Tibial nerve (tissue), 4 donors: ENCODE measurements at regions not wholly inside any gene's neighbourhood (a gene's known extent, or its start where the extent isn't known, plus 50 kb on each side); places are given as distances from the start of the nearest gene placed in this dataset.

Experiments used
- EP300 ChIP-seq, 2 donors: sonication (generic); formaldehyde crosslinking; IDR thresholded peaks; one replicate each; pipeline ENCODE4 v1.6.1; 2017; ENCODE audit warnings: antibody characterized with exemption in 2 of 2, mild to moderate bottlenecking in 1 of 2
- POLR2A ChIP-seq, 2 donors: fragments of 450-650 bp; IDR thresholded peaks; one replicate each; pipeline ENCODE4 v1.6.1; 2017; ENCODE audit warnings: antibody characterized with exemption in 2 of 2, mild to moderate bottlenecking in 2 of 2, moderate library complexity in 2 of 2
- TF ChIP-seq, protein P1 (sequence below), 5 experiments: fragments of 200-600 bp in 3 of 5; fragments of 450-650 bp in 2 of 5; sonication (generic) in 3 of 5; IDR thresholded peaks; one replicate each; pipeline ENCODE4 v1.5.1; 2016 to 2019; ENCODE audit warnings: antibody characterized with exemption in 5 of 5, mild to moderate bottlenecking in 3 of 5, moderate library complexity in 2 of 5

DNA sequence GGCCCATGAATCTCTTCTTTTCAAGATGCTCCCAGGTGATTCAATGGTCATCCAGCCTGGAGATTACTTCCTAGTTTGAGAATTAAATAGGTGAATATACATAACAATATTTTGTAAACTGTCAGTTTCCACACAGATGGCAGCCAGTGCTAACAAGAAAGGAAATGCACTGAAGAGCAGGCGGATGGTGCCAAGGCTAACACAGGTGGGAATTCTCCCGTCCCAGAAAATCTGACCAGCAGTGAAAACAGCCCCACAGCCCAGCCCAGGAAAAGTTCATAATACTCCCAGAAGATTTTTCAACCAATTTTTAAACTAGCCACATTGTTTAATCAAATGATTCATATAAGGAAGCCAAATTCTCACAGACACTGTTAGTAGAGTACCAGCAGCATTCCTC is 387.2 kb upstream of the GATB start:
- no peak for TF ChIP-seq POLR2A (IDR thresholded peaks at IDR 0.05)
- TF ChIP-seq, protein P1, sequence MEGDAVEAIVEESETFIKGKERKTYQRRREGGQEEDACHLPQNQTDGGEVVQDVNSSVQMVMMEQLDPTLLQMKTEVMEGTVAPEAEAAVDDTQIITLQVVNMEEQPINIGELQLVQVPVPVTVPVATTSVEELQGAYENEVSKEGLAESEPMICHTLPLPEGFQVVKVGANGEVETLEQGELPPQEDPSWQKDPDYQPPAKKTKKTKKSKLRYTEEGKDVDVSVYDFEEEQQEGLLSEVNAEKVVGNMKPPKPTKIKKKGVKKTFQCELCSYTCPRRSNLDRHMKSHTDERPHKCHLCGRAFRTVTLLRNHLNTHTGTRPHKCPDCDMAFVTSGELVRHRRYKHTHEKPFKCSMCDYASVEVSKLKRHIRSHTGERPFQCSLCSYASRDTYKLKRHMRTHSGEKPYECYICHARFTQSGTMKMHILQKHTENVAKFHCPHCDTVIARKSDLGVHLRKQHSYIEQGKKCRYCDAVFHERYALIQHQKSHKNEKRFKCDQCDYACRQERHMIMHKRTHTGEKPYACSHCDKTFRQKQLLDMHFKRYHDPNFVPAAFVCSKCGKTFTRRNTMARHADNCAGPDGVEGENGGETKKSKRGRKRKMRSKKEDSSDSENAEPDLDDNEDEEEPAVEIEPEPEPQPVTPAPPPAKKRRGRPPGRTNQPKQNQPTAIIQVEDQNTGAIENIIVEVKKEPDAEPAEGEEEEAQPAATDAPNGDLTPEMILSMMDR (IDR thresholded peaks at IDR 0.05): no peak
- TF ChIP-seq EP300 (IDR thresholded peaks at IDR 0.05): no peak
